HG02678 (cell line): ENCODE measurements at regions not wholly inside any gene's neighbourhood (a gene's known extent, or its start where the extent isn't known, plus 50 kb on each side); places are given as distances from the start of the nearest gene placed in this dataset.

Experiments used
- ATAC-seq: cut with Tn5 transposase; IDR thresholded peaks from one replicate; pipeline ENCODE4 v1.9.1; 2021; ENCODE audit warnings: mild to moderate bottlenecking, moderate library complexity; ENCODE audit not compliant: unreplicated experiment

- no peak for ATAC-seq
Measured at GRCh38 chr17:15177343-15177742, 87.8 kb downstream of the PMP22 start.

GRCh38 chr17:15175356-15175755 is 89.8 kb downstream of the PMP22 start:
- no peak for ATAC-seq

DNA sequence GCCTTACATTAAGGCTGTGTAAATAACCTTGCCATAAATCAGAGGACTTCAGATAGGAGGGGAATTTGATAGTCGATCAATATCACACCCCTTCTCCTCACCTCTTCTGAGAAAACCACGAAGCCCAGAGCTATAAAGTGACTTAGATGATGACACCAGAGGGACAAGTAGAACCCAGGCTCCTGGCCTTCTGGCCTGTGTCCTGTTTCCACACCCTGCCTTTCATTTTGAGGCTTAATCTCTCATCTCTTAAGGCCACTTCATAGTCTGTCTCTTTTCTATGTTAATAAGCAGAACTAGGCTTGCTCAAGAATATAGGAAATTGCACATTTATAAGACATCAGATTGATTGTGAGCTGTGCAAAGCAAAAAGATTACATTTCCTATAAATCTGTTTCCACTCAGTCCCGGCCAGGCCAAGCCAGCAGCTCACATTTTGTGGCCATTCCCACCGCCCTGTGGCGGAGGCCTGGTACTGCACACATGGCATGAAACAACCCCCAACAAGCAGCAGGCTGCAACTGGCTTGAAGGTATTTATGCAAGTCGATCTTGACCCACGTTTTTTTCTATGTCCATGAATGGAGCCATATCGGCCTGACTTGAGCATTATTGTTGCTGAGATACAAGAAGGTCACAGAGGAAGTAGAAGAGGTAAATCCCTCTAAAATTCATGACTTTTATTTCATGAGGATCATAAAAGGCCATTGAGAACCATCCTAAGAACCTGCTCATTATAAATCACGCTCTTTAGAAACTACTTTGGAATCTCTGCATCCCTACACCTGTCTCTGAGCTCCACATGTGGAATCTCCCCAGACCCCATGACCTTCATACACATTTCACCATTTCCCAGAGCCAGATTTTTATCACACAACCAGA is 93.7 kb downstream of the PMP22 start:
- ATAC-seq: no peak

GRCh38 chr17:15169676-15170075 is 95.5 kb downstream of the PMP22 start:
- no peak for ATAC-seq

- no peak for ATAC-seq
Measured at GRCh38 chr17:15168379-15168778, 96.7 kb downstream of the PMP22 start.

DNA sequence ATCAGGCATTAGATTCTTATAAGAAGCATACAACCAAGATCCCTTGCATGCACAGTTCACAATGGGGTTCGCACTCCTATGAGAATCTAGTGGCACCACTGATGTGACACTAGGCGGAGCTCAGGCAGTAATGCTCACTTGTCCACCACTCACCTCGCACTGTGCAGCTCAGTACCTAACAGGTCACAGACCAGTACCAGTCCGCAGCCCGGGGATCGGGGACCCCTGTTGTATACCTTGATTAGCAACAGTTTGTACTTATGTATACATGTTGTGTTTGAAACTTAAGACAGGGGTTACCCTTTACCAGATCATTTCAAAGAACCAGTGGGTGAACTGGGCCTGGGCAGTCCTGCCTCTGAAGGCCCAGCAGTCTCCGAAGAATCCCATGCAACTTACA is 103.7 kb downstream of the PMP22 start:
- no peak for ATAC-seq

DNA sequence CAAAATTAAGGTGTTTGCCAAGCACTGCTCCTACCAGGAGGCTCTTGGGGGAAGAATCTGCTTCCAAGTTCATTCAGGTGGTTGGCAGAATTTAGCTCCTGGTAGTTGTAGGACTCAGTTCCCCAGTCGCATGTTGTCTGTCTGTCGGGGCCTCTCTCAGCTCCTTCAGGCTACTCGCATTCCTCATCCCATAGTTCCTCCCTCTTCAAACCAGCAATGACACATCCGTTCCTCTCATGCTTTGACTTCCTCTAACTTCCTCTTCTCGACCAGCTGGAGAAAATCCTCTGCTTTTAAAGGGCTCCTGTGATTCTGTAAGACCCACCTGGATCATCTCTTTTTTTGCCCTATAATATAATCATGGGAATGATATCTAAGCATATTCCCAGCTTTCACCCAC is 108.1 kb downstream of the PMP22 start:
- no peak for ATAC-seq

DNA sequence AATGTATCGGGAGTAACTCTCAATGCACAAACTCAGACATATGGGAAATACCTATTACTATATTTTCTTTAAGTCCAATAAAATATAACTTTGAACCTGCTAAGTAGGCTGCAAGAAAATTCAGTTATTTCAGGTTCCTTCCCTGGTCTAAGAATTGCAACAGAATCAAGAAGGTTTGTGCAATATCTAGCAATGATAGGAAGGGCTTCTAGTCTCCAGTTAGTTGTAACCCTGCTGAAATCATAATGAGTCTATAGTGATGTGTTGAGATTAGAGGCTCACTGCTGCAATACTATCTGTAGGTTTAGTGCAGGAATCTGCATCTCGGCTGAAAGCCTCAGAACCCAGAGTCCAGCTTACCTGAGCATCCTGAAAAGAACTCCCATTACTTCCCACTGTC is 110.5 kb downstream of the PMP22 start:
- no peak for ATAC-seq

- no peak for ATAC-seq
Measured at GRCh38 chr17:15145621-15146020, 119.5 kb downstream of the PMP22 start.

GRCh38 chr17:15143524-15143923 is 121.6 kb downstream of the PMP22 start:
- ATAC-seq: no peak

DNA sequence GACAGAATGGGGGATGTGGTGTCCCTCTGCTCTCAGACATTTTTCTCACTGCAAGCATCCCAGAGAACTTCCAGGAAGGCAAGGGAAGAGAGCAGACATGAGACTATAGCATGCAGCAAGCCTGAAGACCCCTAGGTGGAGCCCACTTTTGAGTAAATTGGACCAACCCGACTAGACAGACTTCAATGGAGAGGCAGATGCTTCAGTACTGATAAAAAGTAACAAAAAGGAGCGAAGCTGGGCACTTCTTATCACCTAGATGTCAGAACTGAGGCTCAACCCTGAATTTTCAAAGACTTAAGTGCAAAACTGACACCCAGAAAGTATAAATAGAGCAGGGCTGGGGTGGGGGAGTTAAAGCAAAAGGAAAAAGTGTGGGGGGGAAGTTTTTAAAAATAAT is 130.8 kb downstream of the PMP22 start:
- ATAC-seq: no peak

DNA sequence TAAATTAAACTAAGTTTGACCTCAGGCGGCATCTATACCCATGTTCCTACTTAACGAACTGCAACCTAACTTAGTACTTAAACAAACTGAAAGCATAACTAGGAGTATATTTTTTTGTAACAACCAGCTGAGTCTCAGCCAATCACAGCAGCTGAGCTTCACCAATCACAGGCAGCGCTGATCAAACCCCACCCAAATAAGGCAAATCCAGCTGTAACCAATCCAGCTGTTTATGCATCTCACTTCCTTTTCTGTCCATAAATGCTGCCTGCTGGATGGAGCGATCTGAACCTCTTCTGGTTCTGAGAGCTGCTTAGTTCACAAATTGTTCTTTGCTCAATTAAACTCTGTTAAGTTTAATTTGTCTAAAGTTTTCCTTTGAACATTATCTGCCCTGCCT is 131.3 kb downstream of the PMP22 start:
- no peak for ATAC-seq

GRCh38 chr17:15133143-15133542 is 132.0 kb downstream of the PMP22 start:
- ATAC-seq: no peak

DNA sequence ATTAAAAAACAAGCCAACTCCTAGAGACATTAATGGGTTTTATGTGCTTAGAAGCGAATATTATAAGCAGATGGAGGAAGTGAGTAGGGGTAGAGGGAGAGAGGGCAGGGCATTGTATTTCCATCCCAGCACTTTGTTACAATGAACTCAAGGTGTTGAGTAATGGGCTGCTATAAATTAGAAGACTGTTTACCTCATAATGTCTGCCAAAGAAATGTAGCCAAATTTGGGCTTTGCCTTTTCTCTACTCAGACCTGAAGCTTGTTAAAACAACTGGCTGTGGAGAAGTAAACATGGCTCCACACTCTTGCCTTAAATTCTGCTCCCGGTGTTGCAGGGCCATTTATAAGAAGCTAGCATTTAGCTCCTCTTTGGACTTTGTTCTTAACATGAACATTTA is 134.7 kb downstream of the PMP22 start:
- no peak for ATAC-seq

GRCh38 chr17:15129986-15130385 is 135.1 kb downstream of the PMP22 start:
- no peak for ATAC-seq

GRCh38 chr17:15124746-15125145 is 140.4 kb downstream of the PMP22 start:
- ATAC-seq: no peak

- no peak for ATAC-seq
Measured at GRCh38 chr17:15124264-15124595, 140.9 kb downstream of the PMP22 start.

DNA sequence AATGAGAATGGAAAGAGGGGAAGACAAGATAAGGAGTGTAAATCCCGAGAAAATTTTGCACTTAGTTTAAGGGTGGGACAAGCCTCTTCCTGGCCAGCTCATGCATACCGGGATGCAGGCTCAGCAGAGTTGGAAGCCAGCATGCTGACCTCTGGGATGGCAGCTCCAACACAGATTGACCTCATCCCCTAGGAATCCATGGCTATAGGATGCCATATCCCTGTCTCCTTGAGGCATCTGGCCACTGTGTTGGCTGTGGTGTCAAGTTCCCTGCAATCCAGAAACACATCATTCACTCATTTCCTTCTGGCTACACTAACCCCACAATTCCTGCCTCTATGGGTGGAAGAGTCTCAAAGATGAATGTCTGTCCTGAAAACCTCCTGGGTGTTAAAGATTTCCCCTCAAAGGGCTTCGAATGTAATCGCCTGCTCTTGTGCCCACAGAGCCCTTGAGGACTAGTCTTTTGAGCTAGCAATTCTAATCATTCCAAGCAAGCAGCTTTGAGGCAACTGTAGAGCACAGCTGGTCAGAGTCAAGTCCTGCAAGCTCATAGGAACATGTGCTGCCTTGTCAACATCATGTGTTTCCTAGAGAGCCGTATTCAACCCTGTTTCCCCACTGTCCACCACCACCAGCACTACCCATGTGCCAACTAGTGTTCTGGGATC is 141.4 kb downstream of the PMP22 start:
- ATAC-seq: no peak

GRCh38 chr17:15122857-15123256 is 142.3 kb downstream of the PMP22 start:
- no peak for ATAC-seq

DNA sequence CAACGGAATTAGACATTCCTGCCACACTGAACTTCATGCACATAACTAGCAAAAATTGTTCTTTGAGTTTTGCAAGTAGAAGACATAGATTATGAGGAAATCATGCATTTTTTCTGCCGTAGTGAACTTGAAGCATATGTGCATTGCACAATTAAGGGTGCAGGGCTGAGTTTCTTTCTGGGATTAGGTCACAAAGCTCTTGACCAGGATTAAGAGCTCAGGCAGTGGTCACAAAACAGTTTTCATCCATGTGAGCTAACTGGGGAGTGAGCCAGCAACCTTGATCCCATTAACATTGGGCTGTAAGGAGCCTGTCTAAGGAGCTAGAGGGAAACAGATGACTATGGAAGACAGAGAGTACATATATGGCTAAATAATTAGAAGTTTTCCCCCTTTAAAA is 143.7 kb downstream of the PMP22 start:
- ATAC-seq: no peak

DNA sequence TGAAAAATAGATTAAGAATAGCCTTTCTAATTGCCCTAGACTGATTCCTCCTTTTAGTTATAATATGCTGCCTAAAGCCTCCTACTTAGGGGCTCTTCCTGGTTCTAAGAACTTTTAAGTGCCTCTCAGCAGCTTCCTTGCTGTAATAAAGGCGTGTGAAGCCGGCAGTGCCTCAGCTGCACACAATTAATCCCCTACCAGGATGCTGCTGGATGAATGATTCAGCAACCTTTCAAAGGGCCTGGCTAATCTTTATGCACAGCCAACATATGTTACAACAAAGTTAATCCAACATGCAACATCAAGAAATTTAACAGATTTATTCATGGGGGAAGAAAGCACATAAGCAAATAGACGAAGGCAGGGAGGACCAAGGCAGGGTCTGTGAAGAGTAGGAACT is 145.2 kb downstream of the PMP22 start:
- no peak for ATAC-seq

DNA sequence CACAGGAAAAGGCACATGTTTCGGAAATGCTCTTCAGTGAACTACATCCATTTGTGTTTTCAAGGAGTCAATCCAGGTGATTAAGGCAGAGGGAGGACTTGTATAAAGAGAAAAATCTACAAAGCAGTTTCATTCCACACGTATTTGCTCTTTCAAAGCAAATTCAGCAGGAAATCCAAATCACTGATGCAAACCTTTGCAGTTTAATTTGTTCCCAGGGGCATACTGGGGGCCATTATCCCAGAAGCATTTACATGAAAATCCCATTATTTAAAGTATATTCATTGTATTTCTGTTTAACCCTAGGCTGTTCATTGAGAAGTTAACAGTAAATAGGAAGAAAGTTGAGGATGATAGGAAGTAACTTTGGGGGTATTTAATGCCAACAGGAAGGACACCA is 147.9 kb downstream of the PMP22 start:
- ATAC-seq: no peak
